Neutrophil (primary cell): ENCODE measurements at regions not wholly inside any gene's neighbourhood (a gene's known extent, or its start where the extent isn't known, plus 50 kb on each side); places are given as distances from the start of the nearest gene placed in this dataset.

Experiments used
- H3K27ac ChIP-seq: fragments of 200-600 bp; sonication (generic); 2 replicates; pipeline ENCODE4 v1.5.1; 2016; ENCODE audit warnings: mild to moderate bottlenecking, moderate library complexity
- H3K27me3 ChIP-seq: fragments of 200-600 bp; sonication (generic); 2 replicates; pipeline ENCODE4 v1.6.0; 2016; ENCODE audit warnings: mild to moderate bottlenecking
- H3K36me3 ChIP-seq: fragments of 200-600 bp; sonication (generic); 2 replicates; pipeline ENCODE4 v1.5.1; 2017
- H3K4me1 ChIP-seq, 2 experiments: fragments of 200-600 bp in 1 of 2; sonication (generic) in 1 of 2; 1 replicate in 1 of 2; 2 replicates in 1 of 2; pipeline versions ENCODE4 v1.5.1 to v1.6.1; 2013 to 2016; ENCODE audit warnings: low read depth in 1 of 2, low read length in 1 of 2, mild to moderate bottlenecking in 1 of 2, moderate library complexity in 1 of 2; ENCODE audit not compliant: control insufficient read depth in 1 of 2, insufficient read depth in 1 of 2
- H3K4me3 ChIP-seq, 2 experiments: fragments of 200-600 bp in 1 of 2; sonication (generic) in 1 of 2; 1 replicate in 1 of 2; 2 replicates in 1 of 2; pipeline ENCODE4 v1.5.1; 2013 to 2016; ENCODE audit warnings: low read depth in 1 of 2, low read length in 1 of 2, mild to moderate bottlenecking in 1 of 2, moderate library complexity in 1 of 2
- H3K9me3 ChIP-seq: fragments of 200-600 bp; sonication (generic); 2 replicates; pipeline ENCODE4 v1.5.1; 2016
- CTCF ChIP-seq: fragments of 200-600 bp; sonication (generic); IDR thresholded peaks from 2 replicates; pipeline ENCODE4 v1.5.1; 2016; ENCODE audit warnings: antibody characterized with exemption

GRCh38 chr11:79890272-79890671 is 449.4 kb upstream of the TENM4 start:
- no peaks in the 10 kb centered on the region for H3K4me1 ChIP-seq
- no peak overlapping the region for H3K27ac ChIP-seq
- no peak for TF ChIP-seq CTCF
- no peaks in the 10 kb centered on the region for H3K27me3 ChIP-seq
- no peaks in the 10 kb centered on the region for H3K9me3 ChIP-seq
- no peaks in the 10 kb centered on the region for H3K36me3 ChIP-seq
- H3K4me3 ChIP-seq: no peak overlapping the region

GRCh38 chr11:79864882-79865281 is 424.1 kb upstream of the TENM4 start:
- no peaks in the 10 kb centered on the region for H3K27me3 ChIP-seq
- no peak overlapping the region for H3K4me3 ChIP-seq
- no peak for TF ChIP-seq CTCF

GRCh38 chr11:79860336-79860735 is 419.5 kb upstream of the TENM4 start:
- TF ChIP-seq CTCF: no peak
- Histone ChIP-seq H3K9me3 (no peaks in the 10 kb centered on the region), H3K27ac (no peak overlapping the region), H3K27me3 (no peaks in the 10 kb centered on the region), H3K4me3 (no peak overlapping the region), H3K36me3 (no peaks in the 10 kb centered on the region), H3K4me1 (no peaks in the 10 kb centered on the region)

More at GRCh38 chr11:79864882-79865281, 424.1 kb upstream of the TENM4 start:
- Histone ChIP-seq H3K4me1 (no peaks in the 10 kb centered on the region), H3K27ac (no peak overlapping the region), H3K36me3 (no peaks in the 10 kb centered on the region), H3K9me3 (no peaks in the 10 kb centered on the region)

- no peak for TF ChIP-seq CTCF
- no peaks in the 10 kb centered on the region for H3K4me1 ChIP-seq
- H3K9me3 ChIP-seq: no peaks in the 10 kb centered on the region
- no peaks in the 10 kb centered on the region for H3K36me3 ChIP-seq
- no peak overlapping the region for H3K27ac ChIP-seq
- no peak overlapping the region for H3K4me3 ChIP-seq
- no peaks in the 10 kb centered on the region for H3K27me3 ChIP-seq
These were observed 416.8 kb upstream of the TENM4 start for GRCh38 chr11:79857377-79858214.

- no peak for TF ChIP-seq CTCF
- no peak overlapping the region for H3K27ac ChIP-seq
These were observed 411.3 kb upstream of the TENM4 start for GRCh38 chr11:79852176-79852575.

More at GRCh38 chr11:79852176-79852575, 411.3 kb upstream of the TENM4 start:
- no peaks in the 10 kb centered on the region for H3K36me3 ChIP-seq
- no peaks in the 10 kb centered on the region for H3K9me3 ChIP-seq
- no peaks in the 10 kb centered on the region for H3K27me3 ChIP-seq
- H3K4me3 ChIP-seq: no peak overlapping the region
- no peaks in the 10 kb centered on the region for H3K4me1 ChIP-seq
